Ovary (tissue), 7 donors: ENCODE measurements at regions not wholly inside any gene's neighbourhood (a gene's known extent, or its start where the extent isn't known, plus 50 kb on each side); places are given as distances from the start of the nearest gene placed in this dataset.

ENCODE experiments used
- DNase-seq, 5 donors: peaks; one replicate each; pipeline ENCODE4 v3.0.0-alpha.2; 2019 to 2020
- H3K27ac ChIP-seq, 2 donors: fragments of 200-600 bp; one replicate each; pipeline versions ENCODE4 v1.5.1 to v1.8.0; 2019 to 2022
- H3K27me3 ChIP-seq: fragments of 200-600 bp; one replicate; pipeline ENCODE4 v1.8.0; 2022
- H3K36me3 ChIP-seq: fragments of 200-600 bp; sonication (generic); one replicate; pipeline ENCODE4 v1.5.1; 2019
- H3K4me1 ChIP-seq: one replicate; pipeline ENCODE4 v1.8.1; 2013; ENCODE audit warnings: mild to moderate bottlenecking, moderate library complexity; ENCODE audit not compliant: insufficient read depth
- H3K4me3 ChIP-seq: fragments of 200-600 bp; sonication (generic); one replicate; pipeline ENCODE4 v1.5.1; 2017
- H3K9me3 ChIP-seq, 2 donors: fragments of 200-600 bp in 1 of 2; sonication (generic) in 1 of 2; one replicate each; pipeline versions ENCODE4 v1.5.1 to v1.8.1; 2013 to 2019; ENCODE audit warnings: mild to moderate bottlenecking in 1 of 2, moderate library complexity in 1 of 2
- EP300 ChIP-seq: sonication (generic); formaldehyde crosslinking; IDR thresholded peaks from one replicate; pipeline ENCODE4 v1.6.1; 2017; ENCODE audit warnings: antibody characterized with exemption
- POLR2A ChIP-seq: fragments of 450-650 bp; IDR thresholded peaks from one replicate; pipeline ENCODE4 v1.6.1; 2017; ENCODE audit warnings: antibody characterized with exemption, mild to moderate bottlenecking, moderate library complexity
- WGBS, 3 donors: extraction: QIAGEN DNeasy Blood & Tissue Kit in 1 of 3; methylation state at CpG; one replicate each; pipeline versions ENCODE4 v1.1.5 to v1.1.7; 2013 to 2017; 5-methylcytosine and 5-hydroxymethylcytosine counted together
- intact Hi-C, 4 donors: fragments of 100-400 bp; cut with DNase I; formaldehyde crosslinking; loops; one replicate each; pipeline versions ENCODE4 v1.11.0 to v1.15.1; 2022 to 2023
- TF ChIP-seq, protein P1 (sequence below), 3 donors: fragments of 450-650 bp in 2 of 3; fragments of 200-600 bp in 1 of 3; IDR thresholded peaks; one replicate each; pipeline versions ENCODE4 v1.5.1 to v1.8.0; 2016 to 2022; ENCODE audit warnings: antibody characterized with exemption in 3 of 3, mild to moderate bottlenecking in 1 of 3
- donor health status: DM: no; HTN: no; CAD: no; lungs with moderate emphysema.
- donor health status: DM: no; HTN: no; CAD: no.
- donor health status: Bipolar disorder and iron deficiency.
- donor health status: DM: no; HTN: no; CAD: no.
- donor health status: DM: yes; HTN: yes; CAD: no.

DNA sequence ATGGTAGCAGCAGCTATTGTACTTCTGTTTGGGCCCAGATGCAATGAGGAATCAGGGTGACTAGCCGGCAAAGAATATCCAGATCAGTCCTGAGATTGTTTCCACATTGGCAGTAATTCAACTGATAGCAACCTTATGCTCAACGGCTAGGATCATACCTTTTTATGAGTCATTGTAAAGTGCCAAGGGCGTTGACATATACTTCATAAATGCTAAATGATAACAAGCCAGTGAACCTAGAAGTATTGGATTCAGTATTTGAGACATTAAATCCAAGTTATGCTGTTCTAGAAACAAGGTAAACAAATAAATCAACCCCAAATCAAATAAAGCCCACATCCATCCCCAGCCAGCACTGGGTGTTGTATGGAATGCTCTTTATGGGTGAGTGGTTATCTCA lies 207.1 kb upstream of the ZFHX3 start:
- Histone ChIP-seq H3K27ac (no peak overlapping the region), H3K9me3 (no peaks in the 10 kb centered on the region), H3K27me3 (no peaks in the 10 kb centered on the region), H3K36me3 (no peaks in the 10 kb centered on the region), H3K4me1 (no peaks in the 10 kb centered on the region), H3K4me3 (no peak overlapping the region)
- WGBS, 3 donors = 59 to 75% (median 72%) methylated on average over 3 of the region's 3 CpGs
- intact Hi-C loops = no loop called here
- DNase-seq = no peak
- TF ChIP-seq, protein P1, sequence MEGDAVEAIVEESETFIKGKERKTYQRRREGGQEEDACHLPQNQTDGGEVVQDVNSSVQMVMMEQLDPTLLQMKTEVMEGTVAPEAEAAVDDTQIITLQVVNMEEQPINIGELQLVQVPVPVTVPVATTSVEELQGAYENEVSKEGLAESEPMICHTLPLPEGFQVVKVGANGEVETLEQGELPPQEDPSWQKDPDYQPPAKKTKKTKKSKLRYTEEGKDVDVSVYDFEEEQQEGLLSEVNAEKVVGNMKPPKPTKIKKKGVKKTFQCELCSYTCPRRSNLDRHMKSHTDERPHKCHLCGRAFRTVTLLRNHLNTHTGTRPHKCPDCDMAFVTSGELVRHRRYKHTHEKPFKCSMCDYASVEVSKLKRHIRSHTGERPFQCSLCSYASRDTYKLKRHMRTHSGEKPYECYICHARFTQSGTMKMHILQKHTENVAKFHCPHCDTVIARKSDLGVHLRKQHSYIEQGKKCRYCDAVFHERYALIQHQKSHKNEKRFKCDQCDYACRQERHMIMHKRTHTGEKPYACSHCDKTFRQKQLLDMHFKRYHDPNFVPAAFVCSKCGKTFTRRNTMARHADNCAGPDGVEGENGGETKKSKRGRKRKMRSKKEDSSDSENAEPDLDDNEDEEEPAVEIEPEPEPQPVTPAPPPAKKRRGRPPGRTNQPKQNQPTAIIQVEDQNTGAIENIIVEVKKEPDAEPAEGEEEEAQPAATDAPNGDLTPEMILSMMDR (IDR thresholded peaks at IDR 0.05) = no peak
- TF ChIP-seq POLR2A (no peak), EP300 (no peak)

DNA sequence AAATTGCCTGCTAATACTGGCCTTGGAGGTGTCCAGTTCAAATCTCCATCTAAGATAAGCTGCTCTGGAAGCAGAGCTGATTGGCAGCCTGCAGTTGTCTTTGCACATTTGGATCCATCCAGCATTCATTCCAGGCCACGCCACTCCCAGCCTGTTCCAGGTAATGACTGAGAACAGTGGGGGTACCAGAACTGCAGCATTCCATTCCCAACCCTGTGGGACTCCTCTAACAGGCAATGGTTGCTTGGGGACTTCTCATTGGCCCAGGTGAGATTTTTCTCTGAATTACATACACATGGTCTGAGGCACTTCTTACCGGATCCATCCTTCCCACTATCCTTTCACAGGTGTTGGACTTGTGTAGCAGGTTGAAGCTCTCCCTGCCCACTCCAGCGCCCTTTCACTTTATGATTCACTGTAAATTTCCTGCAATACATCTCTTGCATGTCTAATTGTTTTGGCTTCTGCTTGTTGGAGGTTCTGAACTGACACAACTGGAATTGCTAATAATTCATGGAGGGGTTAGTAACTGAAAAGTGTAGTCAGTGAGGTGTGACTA lies 206.1 kb upstream of the ZFHX3 start:
- Histone ChIP-seq H3K4me1 (no peaks in the 10 kb centered on the region), H3K27me3 (no peaks in the 10 kb centered on the region), H3K4me3 (no peak overlapping the region), H3K9me3 (no peaks in the 10 kb centered on the region), H3K27ac (no peak overlapping the region), H3K36me3 (no peaks in the 10 kb centered on the region)
- TF ChIP-seq POLR2A (no peak), EP300 (no peak)
- TF ChIP-seq, protein P1 (IDR thresholded peaks at IDR 0.05) = no peak
- intact Hi-C loops = no loop called here
- DNase-seq = no peak
- 82 to 96% (median 86%) methylated on average over 3 of the region's 3 CpGs for WGBS, 3 donors

DNA sequence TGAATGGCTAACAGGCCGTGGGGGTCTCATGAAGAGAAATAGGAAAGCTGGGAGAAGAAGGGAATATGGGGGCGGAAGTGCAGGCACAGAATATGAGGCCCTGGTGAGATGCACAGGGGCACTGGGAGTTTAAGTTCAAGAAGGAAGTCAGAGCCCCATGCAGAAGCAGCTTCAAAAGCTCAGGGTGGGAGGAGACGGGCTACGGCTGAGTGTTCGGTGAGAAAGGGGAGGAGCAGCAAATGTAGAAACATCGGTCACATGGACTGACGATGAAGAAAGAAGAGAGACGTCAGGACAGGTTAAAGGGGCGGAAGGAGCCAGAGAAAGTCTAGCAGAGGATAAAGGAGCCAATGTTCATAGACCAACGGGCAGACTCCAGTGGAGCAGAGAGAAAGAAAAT lies 204.5 kb upstream of the ZFHX3 start:
- H3K9me3 ChIP-seq = no peaks in the 10 kb centered on the region
- no peaks in the 10 kb centered on the region for H3K4me1 ChIP-seq
- H3K27ac ChIP-seq = no peak overlapping the region
- H3K27me3 ChIP-seq = no peaks in the 10 kb centered on the region
- intact Hi-C loops = no loop called here
- no peak for DNase-seq
- 48 to 51% (median 50%) methylated on average over 10 of the region's 10 CpGs for WGBS, 3 donors
- H3K36me3 ChIP-seq = no peaks in the 10 kb centered on the region
- TF ChIP-seq POLR2A = no peak
- TF ChIP-seq, protein P1 (IDR thresholded peaks at IDR 0.05) = no peak
- no peak for TF ChIP-seq EP300
- no peak overlapping the region for H3K4me3 ChIP-seq

DNA sequence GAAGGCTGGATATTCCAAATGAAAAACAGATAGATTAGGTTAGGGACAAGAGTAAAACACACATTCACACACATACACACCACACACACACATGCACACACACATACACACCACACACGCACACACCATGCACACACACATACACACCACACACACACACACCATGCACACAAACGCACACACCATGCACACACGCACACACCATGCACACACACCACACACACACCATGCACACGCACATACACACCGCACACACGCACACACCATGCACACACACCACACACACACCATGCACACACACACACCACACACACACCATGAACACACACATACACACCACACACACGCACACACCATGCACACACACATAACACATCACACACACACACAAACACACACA lies 203.7 kb upstream of the ZFHX3 start:
- Histone ChIP-seq H3K4me1 (no peaks in the 10 kb centered on the region), H3K4me3 (no peak overlapping the region), H3K36me3 (no peaks in the 10 kb centered on the region), H3K27ac (no peak overlapping the region), H3K27me3 (no peaks in the 10 kb centered on the region), H3K9me3 (no peaks in the 10 kb centered on the region)
- intact Hi-C loops = no loop called here
- DNase-seq = no peak
- 85 to 97% (median 91%) methylated on average over 7 of the region's 7 CpGs for WGBS, 3 donors
- TF ChIP-seq, protein P1 (IDR thresholded peaks at IDR 0.05) = no peak
- TF ChIP-seq EP300 = no peak
- TF ChIP-seq POLR2A = no peak

DNA sequence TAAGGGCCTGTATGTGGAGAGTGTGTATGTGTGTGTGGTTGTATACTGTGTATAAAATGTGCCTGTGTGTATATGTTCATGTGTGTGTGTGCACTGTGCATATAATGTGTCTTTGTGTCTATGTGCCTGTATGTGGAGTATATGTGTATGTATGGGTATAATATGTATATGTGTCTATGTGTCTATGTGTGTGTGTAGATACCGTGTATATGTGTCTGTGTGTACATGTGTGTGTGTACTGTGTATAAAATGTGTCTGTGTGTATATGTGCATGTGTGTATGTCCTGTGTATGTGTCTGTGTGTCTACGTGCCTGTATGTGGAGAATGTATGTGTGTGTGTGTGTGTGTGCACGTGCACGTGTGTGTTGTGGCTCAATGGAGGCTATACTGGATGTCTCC lies 200.4 kb upstream of the ZFHX3 start:
- Histone ChIP-seq H3K9me3 (no peaks in the 10 kb centered on the region), H3K4me3 (no peak overlapping the region), H3K27ac (no peak overlapping the region), H3K4me1 (no peaks in the 10 kb centered on the region), H3K27me3 (no peaks in the 10 kb centered on the region), H3K36me3 (no peaks in the 10 kb centered on the region)
- 89 to 93% (median 90%) methylated on average over 4 of the region's 4 CpGs for WGBS, 3 donors
- intact Hi-C loops = no loop called here
- TF ChIP-seq, protein P1 (IDR thresholded peaks at IDR 0.05) = no peak
- TF ChIP-seq POLR2A (no peak), EP300 (no peak)
- DNase-seq = no peak
